A673 (cell line): ENCODE measurements at regions not wholly inside any gene's neighbourhood (a gene's known extent, or its start where the extent isn't known, plus 50 kb on each side); places are given as distances from the start of the nearest gene placed in this dataset.

Experiments
- BruUV-seq: library from RNA; stranded (reverse); fragments of 400-500 nt; replicated peaks from 2 replicates; lab custom pipeline; 2021; lab: Mats Ljungman, UMichigan
- CTCF ChIA-PET: fragments of 300-600 bp; sonication (Branson Sonifier 250); formaldehyde crosslinking; loops from one replicate; lab custom pipeline; 2022; ENCODE audit warnings: antibody characterized with exemption; lab: Charles Lee
- POLR2A ChIA-PET: fragments of 300-600 bp; sonication (Branson Sonifier 250); formaldehyde crosslinking; loops from one replicate; lab custom pipeline; 2022; ENCODE audit warnings: antibody characterized with exemption; ENCODE audit not compliant: low non-redundant PET; lab: Charles Lee
- DNase-seq: peaks from one replicate; pipeline ENCODE4 v3.0.0-alpha.2; 2015; ENCODE audit warnings: low spot score
- H3K27ac ChIP-seq: fragments of 200-600 bp; sonication (generic); 2 replicates; pipeline ENCODE4 v1.5.1; 2016; ENCODE audit warnings: mixed run types, low read depth, mild to moderate bottlenecking, mixed read lengths, antibody characterized with exemption, low read length; ENCODE audit not compliant: poor library complexity, severe bottlenecking
- H3K27me3 ChIP-seq: fragments of 200-600 bp; sonication (generic); replicated peaks from 2 replicates; pipeline ENCODE4 v1.6.1; 2017; ENCODE audit warnings: mixed run types, low read depth, mild to moderate bottlenecking, mixed read lengths, antibody characterized with exemption, low read length; ENCODE audit not compliant: insufficient read depth, poor library complexity
- H3K36me3 ChIP-seq: fragments of 200-600 bp; sonication (generic); 2 replicates; pipeline ENCODE4 v1.6.1; 2016; ENCODE audit warnings: mixed run types, mild to moderate bottlenecking, mixed read lengths, antibody characterized with exemption, low read length; ENCODE audit not compliant: insufficient read depth, poor library complexity, severe bottlenecking
- H3K4me1 ChIP-seq: fragments of 200-600 bp; sonication (generic); 2 replicates; pipeline ENCODE4 v1.6.1; 2017; ENCODE audit warnings: mixed run types, mild to moderate bottlenecking, mixed read lengths, antibody characterized with exemption, low read length; ENCODE audit not compliant: insufficient read depth, poor library complexity, severe bottlenecking
- H3K4me3 ChIP-seq: fragments of 200-600 bp; sonication (generic); 2 replicates; pipeline ENCODE4 v1.5.1; 2016; ENCODE audit warnings: low read depth, mixed run types, mild to moderate bottlenecking, mixed read lengths, low read length; ENCODE audit not compliant: poor library complexity, severe bottlenecking
- H3K9me3 ChIP-seq: fragments of 200-600 bp; sonication (generic); 2 replicates; pipeline ENCODE4 v1.6.1; 2016; ENCODE audit warnings: mixed run types, low read depth, mild to moderate bottlenecking, mixed read lengths, antibody characterized with exemption, low read length; ENCODE audit not compliant: poor library complexity, severe bottlenecking
- CTCF ChIP-seq: fragments of 300-800, 200-600 bp; sonication (generic); conservative IDR thresholded peaks from 2 replicates; pipeline ENCODE4 v1.5.1; 2017; ENCODE audit warnings: low read depth, mild to moderate bottlenecking, antibody characterized with exemption, low read length, moderate library complexity, mixed read lengths
- EZH2 ChIP-seq: fragments of 200-600 bp; sonication (generic); IDR thresholded peaks from 2 replicates; pipeline ENCODE4 v1.6.1; 2017; ENCODE audit warnings: borderline replicate concordance, low read depth, mild to moderate bottlenecking, mixed read lengths, antibody characterized with exemption, low read length; ENCODE audit not compliant: poor library complexity, severe bottlenecking
- intact Hi-C: fragments of 100-400 bp; cut with micrococcal nuclease; formaldehyde crosslinking; loops from one replicate; pipeline ENCODE4 v1.10.0; 2022; ENCODE audit not compliant: unreplicated experiment

- BruUV-seq = no TSS peak
- intact Hi-C loops = no loop called here
- TF ChIP-seq EZH2 (no peak), CTCF (no peak)
- H3K4me1 ChIP-seq = no peaks in the 10 kb centered on the region
- H3K27me3 ChIP-seq = peaks cover under 1% of the 10 kb centered on the region
- CTCF ChIA-PET = no interaction called here
- peaks cover 12% of the 10 kb centered on the region for H3K9me3 ChIP-seq
- POLR2A ChIA-PET = no interaction called here
- no peak for DNase-seq
- no peak overlapping the region for H3K4me3 ChIP-seq
- H3K36me3 ChIP-seq = no peaks in the 10 kb centered on the region
- no peak overlapping the region for H3K27ac ChIP-seq
Observed at GRCh38 chr17:5789528-5789927, 205.2 kb upstream of the NLRP1 start.

GRCh38 chr17:5793157-5793556 is 208.8 kb upstream of the NLRP1 start:
- TF ChIP-seq CTCF (peak; percentile 24; the same call in 1 of the 2 replicates), EZH2 (no peak)
- no peaks in the 10 kb centered on the region for H3K4me1 ChIP-seq
- ChIA-PET POLR2A (no interaction called here), CTCF (no interaction called here)
- intact Hi-C loops = no loop called here
- no peak overlapping the region for H3K4me3 ChIP-seq
- no peak for DNase-seq
- no TSS peak for BruUV-seq
- H3K36me3 ChIP-seq = no peaks in the 10 kb centered on the region
- H3K27ac ChIP-seq = no peak overlapping the region
- peaks cover 28% of the 10 kb centered on the region for H3K27me3 ChIP-seq
- H3K9me3 ChIP-seq = peaks cover 12% of the 10 kb centered on the region

GRCh38 chr17:5793899-5794298 is 209.6 kb upstream of the NLRP1 start:
- 0 out of 2 replicates have a peak, but pooled peaks have one; percentile 20 for TF ChIP-seq CTCF
- no peak for TF ChIP-seq EZH2
- intact Hi-C loops = no loop called here
- Histone ChIP-seq H3K9me3 (peaks cover 12% of the 10 kb centered on the region), H3K27me3 (peaks cover 36% of the 10 kb centered on the region), H3K36me3 (no peaks in the 10 kb centered on the region), H3K4me1 (no peaks in the 10 kb centered on the region), H3K27ac (no peak overlapping the region), H3K4me3 (no peak overlapping the region)
- DNase-seq = no peak
- no TSS peak for BruUV-seq
- CTCF ChIA-PET = interaction anchor here (0.6 kb wide), 1 partner anchor 203 kb away, joined by 3 read pairs; no protein-coding TSS in a partner anchor
- POLR2A ChIA-PET = no interaction called here
